Retinal pigment epithelial cell (primary cell): ENCODE measurements at regions not wholly inside any gene's neighbourhood (a gene's known extent, or its start where the extent isn't known, plus 50 kb on each side); places are given as distances from the start of the nearest gene placed in this dataset.
A peak's percentile ranks its signal among the peaks of the same experiment; 100 is the strongest.

Experiments
- DNase-seq: peaks from one replicate; pipeline ENCODE4 v3.0.0-alpha.2; 2010; ENCODE audit warnings: low read depth
- H3K4me3 ChIP-seq: 2 replicates; pipeline ENCODE4 v1.5.1; 2011; ENCODE audit warnings: mild to moderate bottlenecking, low read length, control low read depth, moderate library complexity
- TF ChIP-seq, protein P1 (sequence below): conservative IDR thresholded peaks from 2 replicates; pipeline ENCODE4 v1.5.1; 2011; ENCODE audit warnings: low read depth, low read length, control low read depth, inconsistent platforms

DNA sequence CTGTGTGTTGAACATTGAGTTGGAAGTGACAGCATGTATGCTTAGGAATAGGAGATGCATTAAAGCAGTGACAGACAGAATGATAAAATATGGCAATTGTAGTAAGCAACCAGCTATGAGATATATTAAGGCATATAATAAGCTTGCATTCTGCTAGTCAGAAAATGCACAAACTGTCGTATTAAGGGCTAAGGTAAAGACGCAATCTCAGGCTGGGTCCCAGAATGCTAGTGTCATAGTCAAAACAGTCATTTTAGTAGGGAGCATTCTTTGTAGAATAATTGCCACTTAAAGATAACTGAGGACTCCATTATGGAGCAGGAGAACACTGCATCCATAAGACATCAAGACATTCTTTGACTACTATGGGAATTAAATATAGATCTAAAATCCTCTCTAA, 1369.7 kb upstream of the C9orf72 start:
- H3K4me3 ChIP-seq = no peak overlapping the region
- TF ChIP-seq, protein P1, sequence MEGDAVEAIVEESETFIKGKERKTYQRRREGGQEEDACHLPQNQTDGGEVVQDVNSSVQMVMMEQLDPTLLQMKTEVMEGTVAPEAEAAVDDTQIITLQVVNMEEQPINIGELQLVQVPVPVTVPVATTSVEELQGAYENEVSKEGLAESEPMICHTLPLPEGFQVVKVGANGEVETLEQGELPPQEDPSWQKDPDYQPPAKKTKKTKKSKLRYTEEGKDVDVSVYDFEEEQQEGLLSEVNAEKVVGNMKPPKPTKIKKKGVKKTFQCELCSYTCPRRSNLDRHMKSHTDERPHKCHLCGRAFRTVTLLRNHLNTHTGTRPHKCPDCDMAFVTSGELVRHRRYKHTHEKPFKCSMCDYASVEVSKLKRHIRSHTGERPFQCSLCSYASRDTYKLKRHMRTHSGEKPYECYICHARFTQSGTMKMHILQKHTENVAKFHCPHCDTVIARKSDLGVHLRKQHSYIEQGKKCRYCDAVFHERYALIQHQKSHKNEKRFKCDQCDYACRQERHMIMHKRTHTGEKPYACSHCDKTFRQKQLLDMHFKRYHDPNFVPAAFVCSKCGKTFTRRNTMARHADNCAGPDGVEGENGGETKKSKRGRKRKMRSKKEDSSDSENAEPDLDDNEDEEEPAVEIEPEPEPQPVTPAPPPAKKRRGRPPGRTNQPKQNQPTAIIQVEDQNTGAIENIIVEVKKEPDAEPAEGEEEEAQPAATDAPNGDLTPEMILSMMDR = no peak
- DNase-seq = no peak

DNA sequence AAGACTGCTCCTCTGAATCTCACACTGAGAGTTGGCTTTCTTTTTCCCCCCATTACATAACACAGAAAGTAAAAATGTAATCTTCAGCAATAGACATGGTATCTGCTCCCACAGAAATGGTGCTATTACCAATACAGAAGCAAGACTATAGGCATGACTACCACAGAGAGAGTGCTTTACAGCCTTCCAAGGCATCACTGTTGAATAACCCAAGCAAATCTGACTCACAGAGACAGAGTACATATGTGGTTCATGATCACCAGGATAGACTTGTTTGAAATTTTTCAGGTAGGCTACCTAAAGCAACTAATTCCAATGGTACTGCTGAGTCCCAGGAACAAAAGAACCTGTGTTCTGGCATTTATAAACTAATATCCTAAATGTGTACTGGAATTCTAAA, 1373.4 kb upstream of the C9orf72 start:
- DNase-seq = no peak

DNA sequence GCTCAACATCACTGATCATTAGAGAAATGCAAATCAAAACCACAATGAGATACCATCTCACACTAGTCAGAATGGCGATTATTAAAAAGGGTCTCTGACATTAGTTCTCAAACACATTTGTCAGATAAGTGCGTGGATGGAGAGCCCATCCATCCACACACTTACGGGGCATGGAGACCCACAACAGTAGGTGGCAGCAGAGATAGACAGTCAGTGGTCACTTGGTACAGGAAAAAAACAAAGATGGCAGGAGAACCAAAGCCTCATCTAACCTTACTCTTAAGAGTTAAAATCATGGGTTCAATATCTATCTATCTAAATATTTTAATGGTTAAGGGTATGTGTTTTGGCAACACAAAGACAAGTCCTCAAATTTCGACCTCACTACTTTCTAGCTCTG, 1378.7 kb upstream of the C9orf72 start:
- DNase-seq = no peak
- H3K4me3 ChIP-seq = no peak overlapping the region
- TF ChIP-seq, protein P1 = peak; percentile 36

More for the DNA sequence above, 1373.4 kb upstream of the C9orf72 start:
- no peak overlapping the region for H3K4me3 ChIP-seq
- TF ChIP-seq, protein P1 = no peak

DNA sequence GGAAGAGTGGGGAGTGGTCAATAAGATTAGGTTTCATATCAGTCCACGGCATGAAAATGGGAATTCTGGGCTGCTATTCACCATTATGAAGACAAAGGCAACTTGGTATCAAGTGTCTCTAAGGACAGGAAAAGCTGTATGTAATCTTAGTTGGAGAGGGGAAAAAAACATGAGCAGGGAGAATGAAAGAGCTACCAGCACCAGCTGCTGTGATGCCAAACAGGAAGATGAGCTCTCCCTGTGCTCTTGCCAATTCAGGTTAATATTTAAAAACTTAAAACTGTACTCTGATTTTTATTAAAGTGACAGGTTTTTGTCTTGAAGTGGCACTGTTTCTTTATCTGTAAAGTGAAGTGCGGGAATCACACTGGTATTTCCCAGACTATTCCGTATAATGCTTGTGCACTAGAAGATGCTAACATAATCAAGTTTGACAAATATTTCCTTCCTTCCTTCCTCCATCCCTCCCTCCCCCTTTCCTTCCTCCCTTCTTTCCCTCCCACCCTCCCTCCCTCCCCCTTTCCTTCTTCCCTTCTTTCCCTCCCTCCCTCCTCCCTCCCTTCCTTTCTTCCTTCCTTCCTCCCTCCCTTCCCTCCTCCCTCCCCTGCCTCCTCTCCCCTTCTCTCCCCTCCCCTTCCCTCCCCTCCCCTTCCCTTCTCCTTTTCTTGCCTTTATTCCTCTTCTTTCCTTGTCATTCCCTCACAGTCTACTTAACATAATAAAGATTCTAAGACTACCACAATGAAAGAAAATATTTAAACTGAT, 1383.0 kb upstream of the C9orf72 start:
- no peak for DNase-seq
- H3K4me3 ChIP-seq = no peak overlapping the region
- TF ChIP-seq, protein P1 = no peak

DNA sequence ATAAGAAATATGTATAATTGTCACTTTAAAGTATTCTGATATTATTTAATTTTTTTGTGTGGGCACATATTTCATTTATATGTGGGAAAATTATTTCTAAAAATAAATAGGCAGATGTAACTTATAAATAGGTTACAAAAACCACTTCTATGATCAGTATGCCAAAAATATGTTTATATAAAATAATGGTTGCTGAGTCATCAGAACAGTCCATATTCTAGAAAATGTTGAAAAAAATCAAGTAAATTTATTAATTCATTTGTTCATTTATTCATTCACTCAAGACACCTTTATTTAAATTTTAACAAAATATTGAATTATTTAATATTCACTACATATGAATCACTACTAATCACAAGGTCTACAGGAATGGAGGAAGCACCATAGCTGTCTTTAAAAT, 1387.3 kb upstream of the C9orf72 start:
- TF ChIP-seq, protein P1 = no peak
- no peak for DNase-seq
- H3K4me3 ChIP-seq = no peak overlapping the region

DNA sequence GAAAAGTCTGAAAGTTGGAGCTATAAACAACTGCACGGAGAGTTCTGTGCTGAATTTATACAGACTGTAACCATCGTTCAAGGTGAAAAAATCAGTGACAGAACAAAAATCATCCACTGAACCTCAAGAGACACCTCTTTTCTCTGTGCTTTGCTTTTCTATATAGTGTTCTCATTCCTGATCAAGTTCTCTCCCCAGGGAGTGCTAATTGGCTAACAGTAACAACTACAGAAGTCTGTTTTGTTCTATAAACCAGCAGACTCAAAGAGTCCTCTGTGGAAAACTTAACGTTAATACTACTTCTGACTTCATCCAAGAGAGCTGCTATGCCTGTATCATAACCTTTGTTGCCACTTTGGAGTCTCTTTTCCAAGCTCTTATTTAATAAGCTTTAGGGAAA, 1388.3 kb upstream of the C9orf72 start:
- H3K4me3 ChIP-seq = no peak overlapping the region
- DNase-seq = no peak
- TF ChIP-seq, protein P1 = no peak

DNA sequence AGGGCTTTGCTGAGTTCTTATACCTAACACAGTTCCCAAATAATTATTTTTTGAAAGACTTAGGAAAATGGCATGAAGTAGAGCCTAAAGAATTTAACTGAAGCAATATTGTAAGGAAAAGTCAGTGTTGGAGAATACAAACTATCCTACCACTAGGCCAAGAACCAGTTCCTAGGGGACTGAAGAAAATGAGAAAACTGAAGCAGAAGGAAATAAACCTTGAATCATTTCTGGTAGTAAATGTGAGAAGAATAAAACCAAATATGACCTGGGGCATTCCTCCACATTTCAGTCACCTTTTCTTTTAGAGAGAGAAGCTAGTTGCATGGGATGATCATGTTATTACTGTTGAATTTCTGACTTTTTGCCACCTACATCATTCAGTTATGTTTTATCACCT, 1393.9 kb upstream of the C9orf72 start:
- H3K4me3 ChIP-seq = no peak overlapping the region
- TF ChIP-seq, protein P1 = no peak
- no peak for DNase-seq
